Breast epithelium (tissue), 3 donors: ENCODE measurements at regions not wholly inside any gene's neighbourhood (a gene's known extent, or its start where the extent isn't known, plus 50 kb on each side); places are given as distances from the start of the nearest gene placed in this dataset.

Source experiments
- POLR2A ChIP-seq: fragments of 450-650 bp; IDR thresholded peaks from one replicate; pipeline ENCODE4 v1.6.1; 2016; ENCODE audit warnings: antibody characterized with exemption, mild to moderate bottlenecking, moderate library complexity
- TF ChIP-seq, protein P1 (sequence below), 3 donors: fragments of 450-650 bp; IDR thresholded peaks; one replicate each; pipeline ENCODE4 v1.5.1; 2016 to 2017; ENCODE audit warnings: antibody characterized with exemption in 3 of 3, mild to moderate bottlenecking in 3 of 3, moderate library complexity in 3 of 3

GRCh38 chr9:87071473-87071872 is 124.2 kb upstream of the GAS1 start:
- TF ChIP-seq, protein P1, sequence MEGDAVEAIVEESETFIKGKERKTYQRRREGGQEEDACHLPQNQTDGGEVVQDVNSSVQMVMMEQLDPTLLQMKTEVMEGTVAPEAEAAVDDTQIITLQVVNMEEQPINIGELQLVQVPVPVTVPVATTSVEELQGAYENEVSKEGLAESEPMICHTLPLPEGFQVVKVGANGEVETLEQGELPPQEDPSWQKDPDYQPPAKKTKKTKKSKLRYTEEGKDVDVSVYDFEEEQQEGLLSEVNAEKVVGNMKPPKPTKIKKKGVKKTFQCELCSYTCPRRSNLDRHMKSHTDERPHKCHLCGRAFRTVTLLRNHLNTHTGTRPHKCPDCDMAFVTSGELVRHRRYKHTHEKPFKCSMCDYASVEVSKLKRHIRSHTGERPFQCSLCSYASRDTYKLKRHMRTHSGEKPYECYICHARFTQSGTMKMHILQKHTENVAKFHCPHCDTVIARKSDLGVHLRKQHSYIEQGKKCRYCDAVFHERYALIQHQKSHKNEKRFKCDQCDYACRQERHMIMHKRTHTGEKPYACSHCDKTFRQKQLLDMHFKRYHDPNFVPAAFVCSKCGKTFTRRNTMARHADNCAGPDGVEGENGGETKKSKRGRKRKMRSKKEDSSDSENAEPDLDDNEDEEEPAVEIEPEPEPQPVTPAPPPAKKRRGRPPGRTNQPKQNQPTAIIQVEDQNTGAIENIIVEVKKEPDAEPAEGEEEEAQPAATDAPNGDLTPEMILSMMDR (IDR thresholded peaks at IDR 0.05), result no peak
- no peak for TF ChIP-seq POLR2A
